Loucy (cell line): ENCODE measurements at regions not wholly inside any gene's neighbourhood (a gene's known extent, or its start where the extent isn't known, plus 50 kb on each side); places are given as distances from the start of the nearest gene placed in this dataset.

Source experiments
- H2AFZ ChIP-seq: fragments of 200-600 bp; sonication (generic); 2 replicates; pipeline ENCODE4 v1.6.0; 2016; ENCODE audit warnings: antibody characterized with exemption, mild to moderate bottlenecking, low read length, moderate library complexity
- H3F3A ChIP-seq: fragments of 200-600 bp; 2 replicates; pipeline ENCODE4 v1.6.0; 2016; ENCODE audit warnings: antibody characterized with exemption, low read depth, mild to moderate bottlenecking
- H3K27me3 ChIP-seq: fragments of 200-600 bp; sonication (generic); 2 replicates; pipeline ENCODE4 v1.6.1; 2014; ENCODE audit warnings: low read length, mild to moderate bottlenecking; ENCODE audit not compliant: insufficient read depth, poor library complexity, severe bottlenecking
- H3K36me3 ChIP-seq: fragments of 200-600 bp; sonication (generic); 2 replicates; pipeline ENCODE4 v1.6.1; 2016; ENCODE audit warnings: low read length; ENCODE audit not compliant: insufficient read depth
- H3K4me1 ChIP-seq: fragments of 200-600 bp; sonication (generic); 2 replicates; pipeline ENCODE4 v1.5.1; 2014; ENCODE audit warnings: low read length, mild to moderate bottlenecking; ENCODE audit not compliant: insufficient read depth, poor library complexity, severe bottlenecking
- H3K4me2 ChIP-seq: fragments of 200-600 bp; sonication (generic); 2 replicates; pipeline ENCODE4 v1.6.0; 2014; ENCODE audit warnings: antibody characterized with exemption, low read length, low read depth, mild to moderate bottlenecking; ENCODE audit not compliant: poor library complexity, severe bottlenecking
- H3K4me3 ChIP-seq: fragments of 200-600 bp; sonication (generic); 2 replicates; pipeline ENCODE4 v1.5.1; 2014; ENCODE audit warnings: low read length, mild to moderate bottlenecking, mixed read lengths; ENCODE audit not compliant: poor library complexity, severe bottlenecking
- H3K79me2 ChIP-seq: fragments of 200-600 bp; sonication (generic); 2 replicates; pipeline ENCODE4 v1.6.1; 2014; ENCODE audit warnings: low read length; ENCODE audit not compliant: insufficient read depth
- H3K9ac ChIP-seq: fragments of 200-600 bp; sonication (generic); 2 replicates; pipeline ENCODE4 v1.6.0; 2014; ENCODE audit warnings: mild to moderate bottlenecking, low read depth, low read length, moderate library complexity; ENCODE audit not compliant: poor library complexity, severe bottlenecking
- H3K9me2 ChIP-seq: fragments of 200-600 bp; sonication (generic); replicated peaks from 2 replicates; pipeline ENCODE4 v1.6.1; 2016; ENCODE audit warnings: low read depth, low read length, mixed read lengths
- H3K9me3 ChIP-seq: fragments of 200-600 bp; sonication (generic); 2 replicates; pipeline ENCODE4 v1.6.1; 2014; ENCODE audit warnings: mild to moderate bottlenecking, antibody characterized with exemption, low read length, low read depth; ENCODE audit not compliant: insufficient read depth
- H4K20me1 ChIP-seq: fragments of 200-600 bp; sonication (generic); 2 replicates; pipeline ENCODE4 v1.6.0; 2014; ENCODE audit warnings: antibody characterized with exemption, low read length, mild to moderate bottlenecking; ENCODE audit not compliant: insufficient read depth, poor library complexity, severe bottlenecking
- EZH2phosphoT487 ChIP-seq: fragments of 200-600 bp; IDR thresholded peaks from 2 replicates; pipeline ENCODE4 v1.6.1; 2018; ENCODE audit warnings: antibody characterized with exemption, mild to moderate bottlenecking, moderate library complexity, borderline replicate concordance
- TF ChIP-seq, protein P1 (sequence below): fragments of 200-600 bp; sonication (generic); conservative IDR thresholded peaks from 2 replicates; pipeline ENCODE4 v1.5.1; 2014; ENCODE audit warnings: mild to moderate bottlenecking, antibody characterized with exemption, low read length

DNA sequence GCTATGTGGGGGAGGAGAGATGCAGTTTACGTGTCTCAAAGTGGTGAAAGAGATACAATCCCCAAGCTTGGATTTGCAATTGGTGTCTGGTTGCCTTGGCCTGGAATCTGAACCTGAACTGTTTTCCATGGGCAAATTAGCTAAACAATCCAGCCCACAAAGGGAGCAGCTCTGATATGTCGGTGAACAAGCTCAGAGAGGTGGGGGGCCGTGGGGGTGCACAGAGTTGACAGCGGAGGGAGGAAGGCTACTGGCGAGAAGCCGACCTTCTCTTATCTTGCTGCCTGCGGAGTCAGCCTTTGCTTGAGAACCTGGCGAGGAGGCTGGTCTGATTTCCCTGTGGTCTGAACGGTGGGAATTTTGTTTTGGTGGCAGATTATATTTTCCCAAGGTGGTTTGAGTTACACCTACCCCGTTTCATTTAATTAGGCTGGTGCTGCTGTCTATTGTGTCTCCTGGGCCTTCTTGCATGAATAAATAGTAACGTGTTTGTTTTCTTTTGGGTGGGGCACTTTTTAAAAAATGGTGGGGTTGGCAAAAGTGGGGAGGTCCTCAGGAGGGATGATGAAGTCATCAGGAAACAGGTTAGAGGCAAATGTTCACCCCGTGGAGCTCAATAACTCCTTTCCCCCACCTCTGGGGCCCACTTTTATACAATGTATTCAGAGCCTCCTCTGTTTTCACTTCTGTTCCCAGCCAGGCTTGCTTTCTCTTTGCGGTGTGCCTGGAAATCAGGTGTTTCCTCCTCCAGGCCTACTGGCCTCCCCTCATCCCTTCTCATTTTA is 80.9 kb upstream of the IGFBP5 start:
- no peaks in the 10 kb centered on the region for H3K36me3 ChIP-seq
- no peak for TF ChIP-seq EZH2phosphoT487
- TF ChIP-seq, protein P1, sequence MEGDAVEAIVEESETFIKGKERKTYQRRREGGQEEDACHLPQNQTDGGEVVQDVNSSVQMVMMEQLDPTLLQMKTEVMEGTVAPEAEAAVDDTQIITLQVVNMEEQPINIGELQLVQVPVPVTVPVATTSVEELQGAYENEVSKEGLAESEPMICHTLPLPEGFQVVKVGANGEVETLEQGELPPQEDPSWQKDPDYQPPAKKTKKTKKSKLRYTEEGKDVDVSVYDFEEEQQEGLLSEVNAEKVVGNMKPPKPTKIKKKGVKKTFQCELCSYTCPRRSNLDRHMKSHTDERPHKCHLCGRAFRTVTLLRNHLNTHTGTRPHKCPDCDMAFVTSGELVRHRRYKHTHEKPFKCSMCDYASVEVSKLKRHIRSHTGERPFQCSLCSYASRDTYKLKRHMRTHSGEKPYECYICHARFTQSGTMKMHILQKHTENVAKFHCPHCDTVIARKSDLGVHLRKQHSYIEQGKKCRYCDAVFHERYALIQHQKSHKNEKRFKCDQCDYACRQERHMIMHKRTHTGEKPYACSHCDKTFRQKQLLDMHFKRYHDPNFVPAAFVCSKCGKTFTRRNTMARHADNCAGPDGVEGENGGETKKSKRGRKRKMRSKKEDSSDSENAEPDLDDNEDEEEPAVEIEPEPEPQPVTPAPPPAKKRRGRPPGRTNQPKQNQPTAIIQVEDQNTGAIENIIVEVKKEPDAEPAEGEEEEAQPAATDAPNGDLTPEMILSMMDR: no peak
- H3K4me3 ChIP-seq: no peak overlapping the region
- no peaks in the 10 kb centered on the region for H3K9me3 ChIP-seq
- no peak overlapping the region for H3K4me2 ChIP-seq
- H3K9me2 ChIP-seq: no peaks in the 10 kb centered on the region
- H3K9ac ChIP-seq: no peak overlapping the region
- no peak overlapping the region for H2AFZ ChIP-seq
- H3K79me2 ChIP-seq: no peaks in the 10 kb centered on the region
- no peaks in the 10 kb centered on the region for H4K20me1 ChIP-seq
- no peaks in the 10 kb centered on the region for H3F3A ChIP-seq
- no peaks in the 10 kb centered on the region for H3K27me3 ChIP-seq
- no peaks in the 10 kb centered on the region for H3K4me1 ChIP-seq

DNA sequence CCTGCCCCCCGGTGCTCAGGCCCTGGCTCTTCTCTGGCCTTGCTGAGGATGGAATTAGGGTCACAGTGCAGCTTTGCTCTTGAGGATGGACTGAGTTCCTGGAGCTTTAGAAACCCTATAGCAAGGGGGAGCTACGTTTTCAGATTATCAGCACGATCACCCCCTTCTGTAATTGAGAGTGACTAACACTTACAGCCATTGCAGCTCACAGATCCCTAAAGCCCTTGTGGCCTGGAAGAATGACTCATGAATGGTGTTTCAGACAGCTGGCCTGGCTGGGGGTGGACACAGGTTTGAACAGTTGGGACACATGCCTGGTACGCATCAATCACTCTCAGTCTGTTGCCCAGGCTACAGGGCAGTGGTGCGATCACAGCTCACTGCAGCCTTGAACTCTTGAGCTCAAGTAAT is 79.7 kb upstream of the IGFBP5 start:
- Histone ChIP-seq H3K9me2 (no peaks in the 10 kb centered on the region), H3K9ac (no peak overlapping the region), H2AFZ (no peak overlapping the region), H3K9me3 (no peaks in the 10 kb centered on the region), H3K79me2 (no peaks in the 10 kb centered on the region), H3K4me2 (no peak overlapping the region), H3F3A (no peaks in the 10 kb centered on the region), H3K4me1 (no peaks in the 10 kb centered on the region), H4K20me1 (no peaks in the 10 kb centered on the region), H3K27me3 (no peaks in the 10 kb centered on the region), H3K36me3 (no peaks in the 10 kb centered on the region), H3K4me3 (no peak overlapping the region)
- TF ChIP-seq, protein P1: no peak
- TF ChIP-seq EZH2phosphoT487: no peak

DNA sequence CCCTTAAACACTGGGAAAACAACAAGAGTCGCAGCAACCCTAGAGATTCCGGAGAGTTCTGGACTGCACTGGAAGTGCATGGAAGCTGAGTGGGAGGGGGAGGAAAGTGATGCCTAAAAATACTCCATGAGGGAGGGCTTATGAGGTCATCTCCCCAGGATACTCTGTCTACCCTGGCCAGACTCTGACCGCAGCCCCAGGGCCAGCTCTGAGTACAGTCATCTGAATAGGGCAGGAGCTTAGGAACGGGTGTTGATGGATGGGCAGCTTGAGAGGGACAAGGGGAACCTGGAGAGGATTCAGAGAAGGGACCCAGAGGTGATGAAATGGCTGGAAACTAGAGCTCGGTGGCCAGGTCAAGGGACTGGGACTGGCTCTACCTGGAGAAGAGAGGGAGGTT is 79.3 kb upstream of the IGFBP5 start:
- Histone ChIP-seq H3K36me3 (no peaks in the 10 kb centered on the region), H3K4me3 (no peak overlapping the region), H2AFZ (no peak overlapping the region), H3K4me2 (no peak overlapping the region), H3K27me3 (no peaks in the 10 kb centered on the region), H4K20me1 (no peaks in the 10 kb centered on the region), H3K9ac (no peak overlapping the region), H3K79me2 (no peaks in the 10 kb centered on the region), H3F3A (no peaks in the 10 kb centered on the region), H3K9me2 (no peaks in the 10 kb centered on the region), H3K4me1 (no peaks in the 10 kb centered on the region), H3K9me3 (no peaks in the 10 kb centered on the region)
- TF ChIP-seq EZH2phosphoT487: no peak
- TF ChIP-seq, protein P1: no peak
